ENCODE measurements at regions not wholly inside any gene's neighbourhood (a gene's known extent, or its start where the extent isn't known, plus 50 kb on each side); places are given as distances from the start of the nearest gene placed in this dataset.

GRCh38 chr16:51244887-51245657 is 94.0 kb upstream of the SALL1 start (continued):
- TF ChIP-seq ZNF770 (CRISPR knock-in tag; IDR thresholded peaks at IDR 0.05) (no peak), ZNF720 (CRISPR knock-in tag; IDR thresholded peaks at IDR 0.05) (no peak), RCOR2 (CRISPR knock-in tag; IDR thresholded peaks at IDR 0.05) (no peak)

GRCh38 chr16:51243936-51244436 is 92.9 kb upstream of the SALL1 start:
- ChIA-PET POLR2A (interaction anchor here (0.7 to 0.9 kb wide), 2 partner anchors 8 to 92 kb away, joined by 3 to 4 read pairs; no protein-coding TSS in a partner anchor), CTCF (ENCODE audit: low intra/inter-chr PET ratio, low total read pairs) (no interaction called here)
- Histone ChIP-seq H4K20me1 (ENCODE audit: insufficient read depth, low read length) (no peaks in the 10 kb centered on the region), H3K9ac (ENCODE audit: insufficient read depth, low read depth, low read length) (no peak overlapping the region), H3K36me3 (replicated peaks in 1 of 2; ENCODE audit: control insufficient read depth in 1 of 2, insufficient read depth in 2 of 2, low read length in 2 of 2) (no peaks in the 10 kb centered on the region), H3K4me1 (ENCODE audit: insufficient read depth, low read length) (peaks cover 27% of the 10 kb centered on the region), H3K27me3 (ENCODE audit: control insufficient read depth in 1 of 2, insufficient read depth in 2 of 2, low read length in 2 of 2) (peaks cover 0 to 29% of the 10 kb centered on the region in 2 experiments; a peak in 4 of 5 replicates), H3K27ac (ENCODE audit: extremely low read length, insufficient read depth, low read length) (no peak overlapping the region), H2AFZ (ENCODE audit: low read length) (no peak overlapping the region), H3K4me3 (replicated peaks in 1 of 3; ENCODE audit: insufficient read depth in 1 of 3, low read depth in 2 of 3, low read length in 3 of 3) (peak overlapping the region in 1 of 3 experiments; percentile 8; a peak in 1 of 6 replicates), H3K4me2 (ENCODE audit: low read depth, low read length) (peak overlapping the region; percentile 32), H3K79me2 (ENCODE audit: insufficient read depth, low read length) (no peaks in the 10 kb centered on the region), H3K9me3 (ENCODE audit: low read length) (no peaks in the 10 kb centered on the region)
- FAIRE-seq = peak; percentile 98
- peak; percentile 76 for DNase-seq (ENCODE audit: low spot score)
- intact Hi-C loops (cut with micrococcal nuclease; ENCODE audit: unreplicated experiment) (no loop called here), in situ Hi-C loops (cut with HindIII; ENCODE audit: extremely low pct_ligation_motif_present, low pct_unique_long_range_greater_than_20kb) (no loop called here)
- BruUV-seq (replicated peaks) = no TSS peak
- WGBS (ENCODE audit: low lambda C conversion rate) = 2% methylated on average over 10 of the region's 10 CpGs
- peak; percentile 91 for ATAC-seq
- TF ChIP-seq SAFB2 (CRISPR knock-in tag; IDR thresholded peaks at IDR 0.05; ENCODE audit: borderline replicate concordance, low read depth) = no peak
- TF ChIP-seq ZMYM3 (CRISPR knock-in tag; IDR thresholded peaks at IDR 0.05) = no peak
- no peak for TF ChIP-seq ZNF513 (CRISPR knock-in tag; conservative IDR thresholded peaks at IDR 0.05)
- peak; percentile 28; the same call in 1 of the 2 replicates for TF ChIP-seq SP5 (CRISPR knock-in tag; IDR thresholded peaks at IDR 0.05; ENCODE audit: borderline replicate concordance, low read depth)
- TF ChIP-seq ZNF224 (CRISPR knock-in tag; IDR thresholded peaks at IDR 0.05) = no peak
- TF ChIP-seq ZNF597 (CRISPR knock-in tag; IDR thresholded peaks at IDR 0.05) = no peak
- TF ChIP-seq PHF20 (CRISPR knock-in tag; IDR thresholded peaks at IDR 0.05) = no peak
- TF ChIP-seq PITX1 (CRISPR knock-in tag; IDR thresholded peaks at IDR 0.05) = peak; percentile 98
- TF ChIP-seq ZNF644 (CRISPR knock-in tag; IDR thresholded peaks at IDR 0.05; ENCODE audit: low read depth) = no peak
- peak in 1 of 2 experiments; percentile 28; a peak in 1 of 4 replicates for TF ChIP-seq HMGXB4 (CRISPR knock-in tag; IDR thresholded peaks at IDR 0.05; ENCODE audit: borderline replicate concordance in 1 of 2, low read depth in 1 of 2)
- TF ChIP-seq KLF9 (CRISPR knock-in tag; IDR thresholded peaks at IDR 0.05; ENCODE audit: low read depth) = no peak
- TF ChIP-seq ZC3H13 (CRISPR knock-in tag; IDR thresholded peaks at IDR 0.05) = no peak
